ENCODE measurements at regions not wholly inside any gene's neighbourhood (a gene's known extent, or its start where the extent isn't known, plus 50 kb on each side); places are given as distances from the start of the nearest gene placed in this dataset.

DNA sequence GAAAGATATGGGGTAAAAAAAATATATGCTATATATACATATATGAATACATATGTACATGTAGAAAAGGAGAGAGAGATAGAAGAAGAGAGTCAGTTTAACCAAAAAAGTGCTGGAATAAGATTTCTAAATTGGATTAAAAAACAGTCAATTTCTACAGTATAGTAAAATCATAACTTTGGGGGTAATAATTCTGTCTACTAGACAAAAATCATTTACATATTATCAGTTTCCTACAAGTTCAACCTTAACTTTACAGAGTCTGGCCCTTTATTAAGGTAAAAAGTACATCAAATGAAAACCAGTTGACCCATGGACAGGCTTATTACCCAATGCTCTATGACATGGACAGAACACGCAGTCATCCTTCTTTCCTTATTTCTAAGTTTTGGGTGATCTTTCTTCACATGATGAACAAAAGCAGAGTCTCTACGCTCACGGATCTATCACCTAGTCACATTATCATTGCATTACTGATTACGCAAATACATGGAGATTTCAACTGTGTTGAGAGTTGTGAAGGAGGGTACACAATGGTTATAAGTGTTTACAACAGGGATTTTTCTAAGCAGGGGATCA, 63.9 kb upstream of the SMIM36 start:
- Histone ChIP-seq H3K4me3 (IDR thresholded peaks at IDR 0.05; ENCODE audit: insufficient read depth, low read depth, low read length) (no peak overlapping the region), H3K4me2 (no peak overlapping the region), H4K20me1 (ENCODE audit: insufficient read depth) (no peaks in the 10 kb centered on the region), H2AFZ (ENCODE audit: low read depth) (no peak overlapping the region), H3K9ac (no peak overlapping the region), H3K79me2 (ENCODE audit: insufficient read depth, low read depth) (no peaks in the 10 kb centered on the region), H3K36me3 (ENCODE audit: insufficient read depth) (no peaks in the 10 kb centered on the region), H3K27me3 (ENCODE audit: insufficient read depth, low read depth) (no peaks in the 10 kb centered on the region), H3K4me1 (ENCODE audit: low read depth, poor library complexity, severe bottlenecking) (peaks cover 12% of the 10 kb centered on the region), H3K27ac (no peak overlapping the region)
- TF ChIP-seq, protein P1, sequence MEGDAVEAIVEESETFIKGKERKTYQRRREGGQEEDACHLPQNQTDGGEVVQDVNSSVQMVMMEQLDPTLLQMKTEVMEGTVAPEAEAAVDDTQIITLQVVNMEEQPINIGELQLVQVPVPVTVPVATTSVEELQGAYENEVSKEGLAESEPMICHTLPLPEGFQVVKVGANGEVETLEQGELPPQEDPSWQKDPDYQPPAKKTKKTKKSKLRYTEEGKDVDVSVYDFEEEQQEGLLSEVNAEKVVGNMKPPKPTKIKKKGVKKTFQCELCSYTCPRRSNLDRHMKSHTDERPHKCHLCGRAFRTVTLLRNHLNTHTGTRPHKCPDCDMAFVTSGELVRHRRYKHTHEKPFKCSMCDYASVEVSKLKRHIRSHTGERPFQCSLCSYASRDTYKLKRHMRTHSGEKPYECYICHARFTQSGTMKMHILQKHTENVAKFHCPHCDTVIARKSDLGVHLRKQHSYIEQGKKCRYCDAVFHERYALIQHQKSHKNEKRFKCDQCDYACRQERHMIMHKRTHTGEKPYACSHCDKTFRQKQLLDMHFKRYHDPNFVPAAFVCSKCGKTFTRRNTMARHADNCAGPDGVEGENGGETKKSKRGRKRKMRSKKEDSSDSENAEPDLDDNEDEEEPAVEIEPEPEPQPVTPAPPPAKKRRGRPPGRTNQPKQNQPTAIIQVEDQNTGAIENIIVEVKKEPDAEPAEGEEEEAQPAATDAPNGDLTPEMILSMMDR (conservative IDR thresholded peaks at IDR 0.05; ENCODE audit: low read depth, low read length) = no peak

DNA sequence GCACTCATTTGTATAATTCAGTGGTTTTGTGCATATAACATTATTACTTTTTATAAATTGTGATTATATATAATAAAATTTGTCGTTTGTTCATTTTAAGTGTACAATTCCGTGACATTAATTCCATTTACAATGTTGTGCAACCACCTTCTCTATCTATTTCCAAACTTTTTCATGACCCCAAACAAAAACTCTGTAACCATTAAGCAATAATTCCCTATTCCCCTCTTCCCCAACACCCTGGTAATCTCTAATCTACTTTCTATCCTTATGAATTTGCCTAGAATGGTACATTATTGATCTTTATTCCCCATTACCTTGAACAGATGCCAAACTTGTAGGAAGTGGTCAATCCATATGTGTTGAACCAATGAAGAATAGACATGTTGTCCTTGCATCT, 61.3 kb upstream of the SMIM36 start:
- H3K27me3 ChIP-seq (ENCODE audit: insufficient read depth, low read depth) = no peaks in the 10 kb centered on the region
- TF ChIP-seq, protein P1 (conservative IDR thresholded peaks at IDR 0.05; ENCODE audit: low read depth, low read length) = no peak
- no peak overlapping the region for H3K4me3 ChIP-seq (IDR thresholded peaks at IDR 0.05; ENCODE audit: insufficient read depth, low read depth, low read length)
- H2AFZ ChIP-seq (ENCODE audit: low read depth) = no peak overlapping the region
- no peaks in the 10 kb centered on the region for H4K20me1 ChIP-seq (ENCODE audit: insufficient read depth)
- H3K36me3 ChIP-seq (ENCODE audit: insufficient read depth) = no peaks in the 10 kb centered on the region
- H3K4me1 ChIP-seq (ENCODE audit: low read depth, poor library complexity, severe bottlenecking) = peaks cover 7% of the 10 kb centered on the region
- no peaks in the 10 kb centered on the region for H3K79me2 ChIP-seq (ENCODE audit: insufficient read depth, low read depth)
- H3K4me2 ChIP-seq = no peak overlapping the region
- no peak overlapping the region for H3K27ac ChIP-seq
- H3K9ac ChIP-seq = no peak overlapping the region

DNA sequence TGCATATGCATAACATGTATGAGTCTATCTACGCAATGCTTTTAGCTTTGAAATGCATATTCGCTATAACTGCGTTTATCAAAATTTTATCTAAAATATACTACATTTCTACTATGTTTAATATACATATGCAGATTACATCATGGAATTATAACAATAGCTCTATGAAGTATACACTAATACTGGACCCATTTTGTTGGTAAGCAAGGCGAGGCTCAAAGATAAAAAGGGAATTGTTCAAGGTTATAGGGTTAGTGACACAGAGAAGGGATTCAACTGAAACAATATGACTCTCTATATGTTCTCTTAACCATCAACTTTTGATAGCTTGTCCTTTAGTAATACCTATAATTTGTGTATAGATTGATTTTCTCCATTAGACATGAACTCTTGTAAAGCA, 60.9 kb upstream of the SMIM36 start:
- H3K79me2 ChIP-seq (ENCODE audit: insufficient read depth, low read depth) = no peaks in the 10 kb centered on the region
- H3K36me3 ChIP-seq (ENCODE audit: insufficient read depth) = no peaks in the 10 kb centered on the region

DNA sequence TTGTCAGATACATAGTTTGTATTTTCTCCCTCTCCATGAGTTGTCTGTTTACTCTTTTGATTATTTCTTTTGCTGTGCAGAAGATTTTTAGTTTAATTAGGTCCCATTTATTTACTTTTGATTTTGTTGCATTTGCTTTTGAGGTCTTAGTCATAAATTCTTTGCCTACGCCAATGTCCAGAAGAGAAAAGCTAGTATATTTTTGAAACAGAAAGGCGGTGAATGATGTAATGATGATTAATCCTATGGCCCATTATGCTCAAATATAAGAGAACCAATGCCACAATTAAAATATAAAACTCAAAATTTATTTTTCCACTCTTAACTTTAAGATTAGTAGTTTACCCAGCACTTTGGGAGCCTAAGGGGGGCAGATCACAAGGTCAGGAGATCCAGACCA, 59.8 kb upstream of the SMIM36 start:
- TF ChIP-seq, protein P1 (conservative IDR thresholded peaks at IDR 0.05; ENCODE audit: low read depth, low read length) = no peak
- Histone ChIP-seq H3K27ac (no peak overlapping the region), H3K4me3 (IDR thresholded peaks at IDR 0.05; ENCODE audit: insufficient read depth, low read depth, low read length) (no peak overlapping the region), H3K27me3 (ENCODE audit: insufficient read depth, low read depth) (no peaks in the 10 kb centered on the region), H4K20me1 (ENCODE audit: insufficient read depth) (no peaks in the 10 kb centered on the region), H2AFZ (ENCODE audit: low read depth) (no peak overlapping the region), H3K36me3 (ENCODE audit: insufficient read depth) (no peaks in the 10 kb centered on the region), H3K4me2 (no peak overlapping the region), H3K4me1 (ENCODE audit: low read depth, poor library complexity, severe bottlenecking) (no peaks in the 10 kb centered on the region), H3K9ac (no peak overlapping the region), H3K79me2 (ENCODE audit: insufficient read depth, low read depth) (no peaks in the 10 kb centered on the region)

More for the DNA sequence above, 60.9 kb upstream of the SMIM36 start:
- H3K4me2 ChIP-seq = no peak overlapping the region
- H3K4me3 ChIP-seq (IDR thresholded peaks at IDR 0.05; ENCODE audit: insufficient read depth, low read depth, low read length) = no peak overlapping the region
- no peaks in the 10 kb centered on the region for H4K20me1 ChIP-seq (ENCODE audit: insufficient read depth)
- H2AFZ ChIP-seq (ENCODE audit: low read depth) = no peak overlapping the region
- TF ChIP-seq, protein P1 (conservative IDR thresholded peaks at IDR 0.05; ENCODE audit: low read depth, low read length) = no peak
- no peaks in the 10 kb centered on the region for H3K27me3 ChIP-seq (ENCODE audit: insufficient read depth, low read depth)
- no peak overlapping the region for H3K9ac ChIP-seq
- no peak overlapping the region for H3K27ac ChIP-seq
- peaks cover 7% of the 10 kb centered on the region for H3K4me1 ChIP-seq (ENCODE audit: low read depth, poor library complexity, severe bottlenecking)
